T-helper 22 cell (primary cell): ENCODE measurements at regions not wholly inside any gene's neighbourhood (a gene's known extent, or its start where the extent isn't known, plus 50 kb on each side); places are given as distances from the start of the nearest gene placed in this dataset.

Source experiments
- DNase-seq: peaks from one replicate; pipeline ENCODE4 v3.0.0-alpha.2; 2020; ENCODE audit warnings: low read depth

GRCh38 chr9:118189615-118190014 lies 485.4 kb downstream of the TLR4 start:
- no peak for DNase-seq

GRCh38 chr9:118192807-118193206 lies 488.6 kb downstream of the TLR4 start:
- no peak for DNase-seq

GRCh38 chr9:118209343-118209742 lies 505.1 kb downstream of the TLR4 start:
- DNase-seq: no peak

DNA sequence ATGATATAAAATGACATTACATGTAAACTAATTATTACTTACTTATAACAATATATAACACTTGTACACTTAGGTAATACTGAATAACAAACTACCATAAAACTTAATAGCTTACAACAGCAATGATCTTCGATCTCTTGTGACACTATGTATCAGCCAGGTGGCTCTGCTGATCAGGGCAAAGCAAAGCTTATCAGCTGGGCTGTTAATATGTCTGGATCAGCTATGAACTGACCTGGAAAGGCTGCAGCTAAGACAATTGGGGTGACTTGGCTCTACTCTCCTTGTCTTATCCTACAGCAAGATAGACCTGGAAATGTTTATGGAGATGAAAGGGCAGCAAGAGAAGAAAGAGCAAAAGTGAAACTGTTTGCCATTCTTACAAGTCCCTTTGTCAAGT lies 511.3 kb downstream of the TLR4 start:
- DNase-seq: no peak

DNA sequence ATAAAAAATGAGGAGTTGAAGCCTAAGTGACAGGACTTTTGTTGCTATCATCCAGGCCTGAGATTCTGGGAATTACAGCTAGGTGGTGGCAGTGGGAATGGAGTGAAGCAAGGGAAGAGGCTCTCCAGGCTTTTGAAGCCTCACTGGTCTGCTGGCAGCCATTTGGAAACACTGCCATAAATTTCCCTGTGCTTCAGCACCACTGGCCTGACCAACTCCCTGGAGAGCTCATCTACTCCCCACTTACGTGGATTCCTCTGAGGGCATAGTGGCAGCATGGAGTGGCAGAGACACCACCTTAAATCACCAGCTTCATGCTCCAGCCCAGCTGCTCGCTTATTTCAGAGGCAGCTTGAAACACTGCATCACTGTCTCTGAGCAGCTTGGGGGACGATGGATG lies 518.2 kb downstream of the TLR4 start:
- DNase-seq: no peak

GRCh38 chr9:118223111-118223510 lies 518.9 kb downstream of the TLR4 start:
- no peak for DNase-seq

DNA sequence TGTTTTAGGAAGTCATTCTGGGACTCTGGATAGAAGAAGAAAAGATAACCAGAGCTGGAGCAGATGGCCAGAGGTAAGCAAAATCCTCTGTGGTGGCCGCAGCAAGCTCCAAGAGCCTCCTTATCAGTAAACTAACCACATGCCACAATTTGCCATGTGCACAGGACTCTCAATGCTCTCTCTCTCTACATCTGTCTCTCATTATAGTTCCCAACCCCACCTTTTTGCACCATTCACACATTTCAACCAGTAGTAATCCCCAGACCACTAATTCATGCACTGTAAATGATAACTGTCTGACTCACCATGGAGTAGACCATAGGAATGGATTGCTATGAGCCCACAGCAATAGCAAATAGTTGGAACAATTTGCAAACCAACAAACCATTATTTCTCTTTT lies 526.1 kb downstream of the TLR4 start:
- DNase-seq: no peak

DNA sequence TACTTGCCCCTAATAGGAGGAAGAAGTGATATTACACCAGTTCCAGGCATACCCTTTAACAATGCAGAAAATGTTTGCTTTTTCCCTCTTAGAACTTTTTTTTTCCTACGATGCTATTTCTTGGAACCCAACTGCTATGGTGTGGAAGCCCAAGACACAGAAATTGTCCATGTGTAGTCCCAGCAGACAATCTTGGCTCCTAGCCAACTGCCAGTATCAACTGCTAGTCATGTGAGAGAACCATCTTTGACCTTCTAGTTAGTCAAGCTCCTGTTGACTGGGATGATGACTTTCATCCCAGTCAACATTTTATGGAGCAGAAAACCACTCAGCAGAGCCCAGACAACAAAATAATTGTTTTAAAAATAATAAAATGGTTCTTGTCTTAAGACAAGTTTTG lies 532.4 kb downstream of the TLR4 start:
- no peak for DNase-seq

GRCh38 chr9:118238139-118238538 lies 533.9 kb downstream of the TLR4 start:
- no peak for DNase-seq

DNA sequence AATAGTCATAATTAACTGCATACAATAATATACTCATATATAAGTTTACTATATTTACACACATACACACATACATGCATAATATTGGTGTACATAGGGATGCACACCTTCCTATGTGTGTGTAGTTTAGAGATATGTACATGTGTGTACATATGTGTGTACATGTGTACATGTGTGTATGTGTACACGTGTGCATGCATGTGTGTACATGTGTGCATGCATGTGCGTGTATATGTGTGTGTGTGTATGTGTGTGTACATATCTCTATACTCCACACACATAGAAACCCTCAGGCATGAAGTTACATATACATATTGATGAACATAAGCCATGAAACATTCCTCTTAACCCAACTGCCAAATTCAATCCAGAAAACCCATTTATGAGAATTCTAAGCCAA lies 547.8 kb downstream of the TLR4 start:
- no peak for DNase-seq

GRCh38 chr9:118262191-118262590 lies 558.0 kb downstream of the TLR4 start:
- DNase-seq: no peak

GRCh38 chr9:118263949-118264348 lies 559.7 kb downstream of the TLR4 start:
- DNase-seq: no peak

DNA sequence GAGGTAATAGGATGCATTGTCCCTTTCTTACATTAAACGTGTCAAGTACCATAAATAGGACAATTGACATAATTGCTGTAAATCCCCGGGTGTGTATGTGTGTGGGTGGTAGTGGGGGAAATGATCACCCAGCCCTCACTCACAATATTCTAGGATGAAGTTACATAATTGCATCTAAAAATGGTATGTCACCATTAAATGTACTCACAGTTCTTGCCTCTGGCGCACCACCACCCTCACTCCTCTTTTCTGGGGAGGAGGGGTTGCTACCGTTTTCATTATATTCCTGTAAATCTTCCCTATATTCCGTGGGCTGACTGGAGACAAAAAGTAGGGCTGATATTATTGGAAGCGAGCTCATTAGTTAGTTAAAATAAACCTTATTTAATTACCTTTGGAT lies 563.8 kb downstream of the TLR4 start:
- DNase-seq: no peak

DNA sequence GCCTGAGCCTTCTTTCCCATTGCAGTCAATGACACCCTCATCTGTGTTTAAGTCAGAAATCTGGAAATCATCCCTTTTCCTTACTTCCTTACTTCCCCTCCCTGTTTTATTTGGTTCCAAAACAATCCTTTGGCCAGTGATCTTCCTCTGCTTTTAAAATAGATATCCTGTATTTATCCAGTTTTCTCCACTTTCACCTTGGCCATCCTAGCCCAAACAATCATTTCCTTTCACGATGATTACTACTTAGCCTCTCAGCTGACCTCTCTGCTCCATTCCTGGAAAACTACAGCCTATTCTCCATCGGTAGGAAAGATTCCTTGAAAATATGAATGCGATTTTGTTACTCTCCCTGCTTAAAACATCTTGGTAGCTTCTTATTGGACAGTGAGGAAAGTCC lies 565.4 kb downstream of the TLR4 start:
- no peak for DNase-seq

- DNase-seq: no peak
Observed at GRCh38 chr9:118271331-118271730, 567.1 kb downstream of the TLR4 start.

DNA sequence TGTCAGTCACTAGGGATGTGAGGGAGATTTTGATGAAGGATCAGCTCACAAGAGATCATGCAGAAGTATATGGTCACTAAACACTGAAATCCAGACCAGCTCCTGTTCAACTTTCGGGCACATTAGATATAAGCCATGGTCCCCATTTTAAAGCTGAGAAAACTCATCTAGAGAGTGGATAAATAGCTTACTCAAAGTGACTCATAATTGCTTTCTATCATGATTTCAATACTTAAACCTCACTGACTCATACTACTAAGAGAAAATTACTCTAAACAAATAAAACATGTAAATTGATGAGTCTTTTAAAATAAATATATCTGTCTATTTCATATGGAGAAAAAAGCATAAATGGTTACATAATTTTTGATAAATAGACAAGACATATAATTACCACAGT lies 567.7 kb downstream of the TLR4 start:
- DNase-seq: no peak

GRCh38 chr9:118273048-118273447 lies 568.8 kb downstream of the TLR4 start:
- DNase-seq: no peak

GRCh38 chr9:118276784-118277183 lies 572.6 kb downstream of the TLR4 start:
- DNase-seq: no peak

- no peak for DNase-seq
Observed at GRCh38 chr9:118281772-118282171, 577.6 kb downstream of the TLR4 start.

- DNase-seq: no peak
Observed at GRCh38 chr9:118283488-118283887, 579.3 kb downstream of the TLR4 start.

- no peak for DNase-seq
Observed at GRCh38 chr9:118290116-118290515, 585.9 kb downstream of the TLR4 start.

DNA sequence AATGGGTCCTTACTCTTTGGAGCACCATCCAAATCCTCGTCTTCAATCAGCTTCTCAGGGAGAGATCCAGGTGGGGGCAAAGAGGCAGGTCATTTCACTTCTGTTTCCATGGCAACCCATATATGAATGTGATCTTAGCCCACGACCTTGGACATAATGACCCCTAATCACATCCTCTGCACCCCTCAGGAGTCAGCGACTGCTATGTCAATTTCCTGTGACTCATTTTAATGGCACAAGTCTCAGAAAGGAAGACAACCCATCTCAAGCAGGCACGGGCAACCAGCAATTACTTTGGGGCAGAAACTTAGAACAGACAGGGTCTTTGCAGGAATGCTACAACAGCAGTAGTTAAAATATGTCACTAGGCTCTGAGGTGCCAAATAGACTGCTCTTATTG lies 591.2 kb downstream of the TLR4 start:
- DNase-seq: no peak

GRCh38 chr9:118302721-118303120 lies 598.5 kb downstream of the TLR4 start:
- no peak for DNase-seq

DNA sequence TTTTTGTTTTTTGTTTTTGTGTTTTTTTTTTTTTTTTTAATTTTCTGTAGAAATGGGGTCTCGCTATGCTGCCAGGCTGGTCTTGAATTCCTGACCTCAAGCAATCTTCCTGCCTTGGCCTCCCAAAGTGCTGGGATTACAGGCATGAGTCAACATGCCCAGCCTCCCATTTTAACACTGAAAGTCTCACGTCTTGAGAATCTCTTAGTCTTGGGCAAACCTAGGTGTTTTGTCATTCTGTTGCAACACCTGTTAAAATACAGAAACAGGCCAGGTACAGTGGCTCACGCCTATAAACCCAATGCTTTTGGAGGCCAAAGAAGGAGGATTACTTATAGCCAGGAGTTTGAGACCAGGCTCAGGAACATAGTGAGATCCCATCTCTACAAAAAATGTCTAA lies 599.0 kb downstream of the TLR4 start:
- DNase-seq: no peak

GRCh38 chr9:118305331-118305730 lies 601.1 kb downstream of the TLR4 start:
- no peak for DNase-seq
